ENCODE measurements at regions not wholly inside any gene's neighbourhood (a gene's known extent, or its start where the extent isn't known, plus 50 kb on each side); places are given as distances from the start of the nearest gene placed in this dataset.

DNA sequence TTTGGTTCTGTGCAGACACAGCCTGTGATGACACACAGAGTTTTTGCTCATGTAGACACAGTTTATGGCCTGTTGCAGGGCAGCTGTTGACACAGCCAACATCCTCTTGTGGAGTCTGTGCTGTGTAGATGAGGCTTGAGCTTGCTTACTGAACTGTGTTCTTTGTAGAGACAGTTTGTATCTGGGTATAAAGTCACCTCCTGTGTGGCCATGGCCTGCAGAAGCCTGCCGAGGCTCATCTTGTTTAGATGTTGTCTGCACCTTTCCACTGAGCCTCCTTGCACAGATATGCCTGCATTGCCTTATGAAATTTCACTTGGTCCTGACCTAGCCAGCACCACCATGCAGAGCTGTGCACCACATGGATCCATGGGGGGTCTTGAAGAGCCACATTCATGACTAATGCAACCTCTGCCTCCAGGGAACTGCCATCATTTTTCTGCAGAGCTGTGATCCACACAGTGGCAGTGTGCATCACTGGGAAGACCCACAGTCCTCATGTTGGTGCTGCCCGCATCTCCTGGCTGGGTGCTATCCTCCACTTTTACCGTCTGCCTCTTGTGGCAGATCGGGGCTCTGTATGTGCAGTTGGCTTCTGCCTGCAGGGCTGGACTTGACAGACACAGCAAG is 198.0 kb upstream of the MAMLD1 start:
- DNase-seq (ENCODE audit: low read depth in 2 of 2): no peak

DNA sequence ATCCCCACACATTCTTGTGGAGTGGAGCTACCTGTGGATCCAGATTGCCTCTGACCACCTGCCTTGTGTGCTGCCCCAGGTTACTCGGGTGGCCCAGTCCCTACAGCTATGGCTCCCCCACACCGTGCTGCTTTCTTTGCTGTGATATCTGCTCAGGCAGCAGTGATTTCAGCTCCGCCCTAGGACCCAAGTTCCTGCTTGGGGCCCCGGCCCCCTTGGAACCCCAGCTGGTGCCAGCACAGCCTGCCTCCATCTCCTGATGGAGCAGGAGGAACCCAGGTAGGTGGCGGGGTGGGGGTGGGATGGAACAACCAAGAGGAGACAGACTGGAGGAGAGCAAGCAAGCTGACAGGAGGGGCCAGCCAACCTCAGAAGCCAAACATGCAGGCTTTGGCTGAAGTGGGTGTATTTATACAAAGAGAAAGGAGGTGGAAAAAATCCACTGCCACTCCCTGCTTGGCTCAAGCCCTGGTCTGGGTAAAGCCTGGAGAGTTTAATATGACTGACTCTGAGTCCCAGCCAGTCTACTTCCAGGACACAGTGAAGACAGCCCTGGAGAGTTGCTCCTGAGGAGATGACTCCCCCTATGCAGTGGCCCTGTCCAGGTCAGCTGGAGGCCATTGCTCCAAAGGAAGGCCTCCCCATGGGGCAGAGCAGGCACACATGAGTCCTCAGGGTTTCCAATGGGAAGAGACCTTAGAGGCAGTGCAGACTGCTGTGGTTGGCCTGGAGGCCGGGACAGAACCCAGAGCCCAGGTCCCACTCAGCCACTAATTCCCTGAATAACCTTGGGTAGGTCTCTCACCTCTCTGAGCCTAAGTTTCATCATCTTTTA is 197.1 kb upstream of the MAMLD1 start:
- no peak for DNase-seq (ENCODE audit: low read depth in 2 of 2)

DNA sequence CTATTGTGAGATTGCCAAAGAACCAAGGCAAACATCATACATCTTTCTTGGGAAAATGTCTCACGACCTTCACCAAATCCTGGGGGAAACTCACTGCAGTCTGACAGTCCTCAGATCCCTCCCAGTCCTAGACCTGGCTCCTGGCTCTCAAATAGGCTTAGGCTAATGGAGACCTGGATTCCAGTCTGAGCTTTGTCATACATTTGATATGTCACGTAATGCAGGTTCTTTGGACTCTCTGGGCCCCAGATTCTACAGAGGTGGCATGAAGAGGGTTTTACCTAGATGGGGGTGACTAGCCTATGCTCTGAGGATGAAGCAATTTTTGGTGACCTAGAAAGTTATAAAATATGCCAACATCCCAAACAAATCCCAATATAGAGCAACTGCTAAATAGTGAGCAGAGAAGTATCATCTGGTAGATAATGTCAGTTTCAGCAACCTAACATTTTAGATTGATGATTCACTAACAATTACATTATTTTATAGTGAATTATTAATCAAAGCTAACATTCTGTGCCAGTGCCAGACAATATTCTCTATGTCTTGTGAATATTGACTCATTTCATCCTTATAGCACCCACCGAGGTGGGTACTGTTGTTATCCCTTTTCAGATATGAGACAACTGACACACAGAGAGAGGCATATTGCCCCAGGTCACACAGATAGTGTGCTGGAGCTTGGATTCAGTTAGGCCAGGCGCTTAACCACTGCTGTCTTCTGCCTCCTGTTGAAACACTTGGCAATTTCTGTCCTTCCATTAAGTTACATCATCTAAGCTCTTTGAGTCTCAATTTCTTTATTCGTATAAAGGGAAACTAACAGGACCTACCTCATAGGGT is 195.4 kb upstream of the MAMLD1 start:
- DNase-seq (ENCODE audit: low read depth in 2 of 2): no peak

DNA sequence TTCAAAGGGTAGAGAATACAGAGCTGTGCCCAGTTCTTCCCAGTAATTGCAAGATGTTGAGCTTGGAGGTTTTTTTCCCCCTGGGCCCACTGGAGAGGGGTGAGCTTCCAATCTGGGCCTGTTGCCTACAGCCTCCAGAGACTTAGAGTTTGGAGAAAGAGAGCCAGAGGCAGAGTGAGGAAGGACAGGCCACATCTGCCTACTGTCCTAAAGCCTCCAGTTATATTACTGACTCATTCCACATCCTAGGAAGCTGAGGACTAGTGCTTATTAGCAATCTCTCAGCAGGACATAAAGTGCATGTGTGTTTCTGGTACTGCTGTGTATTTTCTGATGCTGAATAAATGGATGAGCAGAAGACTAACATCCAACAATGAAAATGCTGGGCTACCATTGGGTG is 181.0 kb upstream of the MAMLD1 start:
- DNase-seq (ENCODE audit: low read depth in 2 of 2): no peak

DNA sequence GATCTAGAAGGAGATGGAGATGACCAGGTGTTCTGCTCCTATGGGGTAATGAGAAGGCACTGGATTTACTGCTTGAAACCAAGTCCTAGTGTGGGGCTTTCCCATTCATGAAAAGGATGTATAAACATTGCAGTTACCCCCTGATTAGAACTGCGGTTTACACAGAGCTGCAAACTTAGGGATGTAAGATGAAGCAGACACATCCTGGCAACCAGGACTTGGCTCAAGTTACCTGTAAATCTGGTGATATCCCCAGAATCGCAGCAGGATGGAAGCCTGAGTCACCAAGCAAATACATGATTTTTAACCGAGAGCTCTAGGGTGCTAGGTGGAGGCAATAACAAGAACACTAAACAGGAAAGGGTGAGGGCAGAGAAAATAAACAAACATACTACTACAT is 178.6 kb upstream of the MAMLD1 start:
- no peak for DNase-seq (ENCODE audit: low read depth in 2 of 2)

DNA sequence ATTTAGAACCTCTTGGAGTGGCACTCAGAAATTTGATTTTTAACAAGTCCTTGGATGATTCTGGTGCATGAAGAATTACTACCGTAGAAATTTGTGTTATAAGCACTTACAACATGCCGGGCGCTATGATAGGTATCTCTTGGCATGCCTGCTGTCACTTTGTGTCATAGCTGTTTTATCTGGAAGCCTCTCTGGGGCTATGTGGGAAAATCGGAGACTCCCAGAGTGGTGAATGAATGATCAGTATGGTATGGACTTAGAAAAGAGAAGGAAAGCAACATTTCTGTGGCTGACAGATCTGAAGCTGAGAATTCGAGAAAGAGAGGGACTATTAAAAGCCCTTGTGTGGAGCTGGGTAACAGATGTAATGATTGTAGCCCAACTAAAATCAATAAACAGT is 177.4 kb upstream of the MAMLD1 start:
- no peak for DNase-seq (ENCODE audit: low read depth in 2 of 2)

DNA sequence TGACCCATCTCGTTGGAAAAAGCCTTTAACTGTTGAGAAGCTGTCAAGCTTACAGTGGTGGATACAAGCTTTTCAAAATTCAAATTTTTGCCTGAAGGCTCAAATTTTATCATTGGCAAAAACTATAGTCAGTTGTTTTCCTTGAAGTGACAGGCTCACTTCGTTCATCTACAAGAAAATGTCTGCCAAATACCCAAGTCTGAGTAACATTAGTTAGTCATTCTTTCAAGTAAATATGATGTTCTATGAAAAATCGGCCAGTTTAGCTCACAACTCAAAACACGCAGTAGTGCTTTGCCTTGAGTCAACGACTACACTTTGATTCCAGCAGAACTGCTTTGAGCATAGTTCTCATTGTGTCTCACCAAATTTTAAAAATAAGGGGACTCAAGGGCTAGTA is 170.3 kb upstream of the MAMLD1 start:
- DNase-seq (ENCODE audit: low read depth in 2 of 2): no peak

DNA sequence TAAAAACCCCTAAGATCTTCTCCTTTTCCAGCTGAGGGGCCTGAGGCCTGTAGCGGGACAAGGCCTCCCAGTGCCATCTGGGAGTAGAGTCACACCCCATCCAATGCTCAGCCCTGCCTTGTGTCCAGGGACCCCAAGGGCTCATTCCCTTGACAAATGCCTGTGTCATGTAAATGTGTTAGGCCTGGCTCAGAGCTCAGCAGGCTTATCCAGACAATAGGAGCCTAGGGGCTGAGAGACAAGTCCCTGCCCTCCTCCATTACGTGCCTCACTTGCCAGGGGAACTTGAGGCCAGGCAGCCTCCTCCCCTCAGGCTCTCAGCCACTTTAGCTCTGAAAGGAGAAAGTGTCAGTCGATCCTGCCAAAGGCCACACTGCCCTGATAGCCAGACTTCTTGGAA is 166.8 kb upstream of the MAMLD1 start:
- DNase-seq (ENCODE audit: low read depth in 2 of 2): no peak

DNA sequence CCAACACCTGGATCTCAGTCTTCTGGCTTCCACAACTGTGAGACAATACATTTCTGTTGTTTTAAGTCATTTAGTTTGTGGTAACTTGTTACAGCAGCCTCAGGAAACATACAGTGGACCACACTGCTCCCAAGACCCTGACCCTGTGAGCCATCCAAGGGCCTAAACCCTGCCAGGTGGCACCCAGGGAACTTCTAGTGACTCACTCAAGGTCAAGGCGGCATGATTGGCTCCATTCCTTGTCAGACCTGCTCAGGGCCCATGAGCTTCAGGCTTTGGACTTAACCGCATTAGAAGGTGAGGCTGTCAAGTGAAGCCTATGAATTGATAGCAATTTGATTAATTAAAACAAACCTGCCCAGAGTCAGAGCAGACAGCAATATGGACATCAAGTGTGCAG is 165.7 kb upstream of the MAMLD1 start:
- DNase-seq (ENCODE audit: low read depth in 2 of 2): no peak

DNA sequence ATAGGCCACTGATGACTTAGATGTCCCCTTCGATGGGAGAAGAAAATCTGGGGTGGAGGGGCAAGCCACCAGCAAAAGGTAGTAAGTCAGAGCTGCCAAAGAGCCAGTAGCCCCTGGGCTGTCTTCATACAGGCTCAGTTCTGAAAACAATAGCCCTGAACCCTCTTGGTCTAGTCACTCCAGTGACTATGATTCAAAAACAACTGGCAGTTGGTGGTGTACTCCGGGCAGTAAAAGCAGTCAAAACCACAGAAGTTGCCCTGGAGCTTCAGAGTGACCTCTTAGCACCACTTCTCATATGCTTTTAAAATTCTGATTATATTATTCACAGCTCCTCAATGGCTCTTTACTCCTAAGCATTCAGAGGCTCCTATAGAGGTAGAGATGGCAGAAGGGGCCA is 164.3 kb upstream of the MAMLD1 start:
- DNase-seq (ENCODE audit: low read depth in 2 of 2): no peak

DNA sequence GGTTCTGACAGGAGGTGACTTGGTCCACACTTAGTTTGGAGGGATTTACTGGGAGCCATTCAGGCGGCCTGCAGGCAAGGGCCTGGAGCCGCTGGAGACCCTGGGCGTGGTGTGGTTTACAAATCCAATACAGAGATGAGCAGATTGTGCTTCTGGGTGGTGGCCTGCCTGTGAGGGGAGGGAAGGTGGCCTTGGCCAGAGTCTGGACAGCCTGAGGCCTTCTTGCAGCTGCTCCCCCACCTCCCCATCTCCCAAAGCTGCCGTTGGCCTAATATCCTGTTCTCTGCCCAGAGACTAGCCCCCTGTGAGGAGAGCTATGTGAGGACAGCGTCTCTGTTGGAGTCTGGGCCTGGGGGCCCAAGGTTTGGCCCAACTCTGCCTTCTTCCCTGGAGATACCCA is 163.9 kb upstream of the MAMLD1 start:
- DNase-seq (ENCODE audit: low read depth in 2 of 2): no peak

DNA sequence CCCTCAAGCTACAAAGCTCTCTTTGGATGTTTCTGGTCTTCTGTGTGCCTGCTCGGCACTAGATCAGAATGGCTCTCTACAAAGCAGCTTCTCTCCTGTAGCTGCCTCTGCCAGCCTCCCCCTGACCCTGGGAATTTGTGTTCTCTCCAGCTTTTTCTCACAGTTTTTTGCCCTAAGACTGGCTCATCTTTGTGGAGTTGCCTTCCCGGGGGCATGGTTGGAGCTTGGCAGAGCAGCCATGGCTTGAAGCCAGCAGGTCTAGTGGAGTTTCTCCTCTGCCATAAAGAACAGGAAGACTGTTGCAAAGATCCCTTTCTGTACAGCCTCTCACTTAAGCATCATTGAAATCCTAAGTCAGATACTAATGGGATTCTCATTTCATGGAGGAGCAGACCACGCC is 163.3 kb upstream of the MAMLD1 start:
- DNase-seq (ENCODE audit: low read depth in 2 of 2): no peak

DNA sequence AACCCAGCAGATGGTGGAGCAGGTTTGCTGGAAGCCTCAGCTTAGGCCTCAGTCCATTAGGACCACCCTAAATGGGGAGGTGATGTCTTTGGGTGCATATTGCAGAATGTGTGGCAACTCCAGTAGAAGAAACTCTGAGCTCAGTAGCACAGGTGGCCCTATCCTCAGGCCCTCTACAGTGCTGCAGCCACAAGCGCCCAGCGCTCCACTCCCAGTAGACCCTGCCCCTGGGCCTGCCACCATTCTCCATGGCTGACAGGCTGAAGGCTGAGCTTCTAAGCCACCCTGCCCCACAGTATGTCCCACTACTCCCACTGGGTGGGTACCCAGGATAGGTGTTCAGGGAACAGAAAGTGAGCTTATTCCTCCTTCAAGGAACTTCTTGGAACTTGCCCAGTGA is 162.8 kb upstream of the MAMLD1 start:
- DNase-seq (ENCODE audit: low read depth in 2 of 2): no peak

DNA sequence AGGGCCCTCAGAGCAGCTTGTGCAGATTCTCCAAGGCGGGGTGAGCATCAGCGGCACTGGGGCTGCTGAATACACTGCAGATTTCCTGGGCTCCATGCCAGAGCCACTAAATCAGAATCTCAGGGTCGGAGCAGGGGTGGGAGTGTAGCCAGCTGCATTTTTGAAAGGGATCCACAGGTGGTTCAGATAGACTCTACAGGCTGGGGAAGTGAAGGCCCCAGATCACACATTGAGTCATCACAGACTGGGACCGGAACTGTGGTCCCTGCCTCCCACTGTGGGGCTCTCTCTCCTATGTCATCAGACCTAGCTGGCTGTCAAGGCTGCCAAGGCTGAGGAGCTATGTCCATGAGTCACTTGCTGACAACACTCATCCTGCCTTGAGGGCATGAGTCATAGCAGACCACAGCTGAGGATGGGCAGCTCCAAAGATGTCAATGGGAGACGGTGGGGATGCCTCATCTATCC is 162.3 kb upstream of the MAMLD1 start:
- peak; percentile 23 to 50 for DNase-seq (ENCODE audit: low read depth in 2 of 2)

DNA sequence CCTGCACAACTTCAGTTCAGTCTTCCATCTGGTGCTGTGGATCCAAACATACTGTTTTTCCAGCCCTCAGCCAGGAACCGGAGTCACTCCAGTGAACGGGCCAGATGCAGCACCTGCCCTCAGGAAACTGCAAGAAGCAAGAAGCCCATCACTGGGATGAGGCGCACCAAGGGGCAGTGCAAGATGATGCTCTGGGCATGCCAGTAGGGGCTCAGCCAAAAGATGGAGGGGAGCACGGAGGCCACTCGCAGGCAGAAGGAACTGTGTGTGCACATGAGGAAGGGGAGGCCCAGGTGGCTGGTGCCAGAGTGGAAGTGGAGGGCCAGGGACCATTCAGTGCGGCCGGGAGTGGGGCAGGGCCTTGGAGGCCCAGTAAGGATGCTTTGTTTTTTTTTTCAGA is 161.7 kb upstream of the MAMLD1 start:
- DNase-seq (ENCODE audit: low read depth in 2 of 2): no peak

DNA sequence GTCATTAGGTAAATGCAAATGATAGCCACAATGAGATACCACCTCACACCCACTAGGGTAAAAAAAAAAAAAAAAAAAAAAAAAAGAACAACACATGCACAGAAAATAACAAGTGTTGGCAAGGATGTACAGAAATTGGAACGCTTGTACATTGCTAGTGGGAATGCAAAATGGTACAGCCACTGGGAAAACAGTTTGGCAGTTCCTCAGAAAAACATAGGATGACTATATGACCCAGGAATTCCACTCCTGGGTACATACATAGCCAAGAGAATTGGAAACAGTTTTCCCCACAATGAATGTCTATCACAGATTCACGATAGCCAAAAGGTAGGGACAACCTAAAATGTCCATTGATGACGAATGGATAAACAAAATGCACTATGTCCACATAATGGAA is 161.3 kb upstream of the MAMLD1 start:
- no peak for DNase-seq (ENCODE audit: low read depth in 2 of 2)

DNA sequence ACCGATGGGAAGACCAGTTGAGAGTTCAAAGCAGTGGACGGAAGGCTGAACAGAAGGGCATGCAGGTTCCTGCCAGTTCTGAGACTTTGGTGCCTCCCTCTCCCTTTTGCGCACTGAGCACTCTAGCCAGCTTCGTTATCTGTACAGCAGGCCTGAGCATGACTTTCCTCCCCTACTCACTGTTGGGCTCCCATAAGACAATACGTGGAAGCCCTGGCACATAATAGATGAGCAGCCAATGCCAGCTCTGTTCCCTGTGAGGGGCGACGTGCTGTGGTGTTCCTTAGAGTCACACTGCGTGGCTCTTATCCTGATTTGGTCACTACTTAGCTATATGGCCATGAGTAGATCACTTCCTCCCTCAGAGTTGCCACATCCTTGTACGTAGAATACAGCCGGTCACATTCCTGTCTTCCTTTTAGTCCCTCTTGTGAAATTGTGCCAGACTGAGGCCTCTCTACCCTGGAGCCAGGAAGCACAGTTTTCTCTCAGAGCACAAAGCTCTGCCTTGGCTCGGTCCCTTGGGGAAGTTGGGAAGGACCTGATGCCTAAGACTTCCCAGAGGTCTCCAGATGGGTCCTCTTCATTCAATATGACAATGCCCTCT is 160.4 kb upstream of the MAMLD1 start:
- DNase-seq (ENCODE audit: low read depth in 2 of 2): no peak

DNA sequence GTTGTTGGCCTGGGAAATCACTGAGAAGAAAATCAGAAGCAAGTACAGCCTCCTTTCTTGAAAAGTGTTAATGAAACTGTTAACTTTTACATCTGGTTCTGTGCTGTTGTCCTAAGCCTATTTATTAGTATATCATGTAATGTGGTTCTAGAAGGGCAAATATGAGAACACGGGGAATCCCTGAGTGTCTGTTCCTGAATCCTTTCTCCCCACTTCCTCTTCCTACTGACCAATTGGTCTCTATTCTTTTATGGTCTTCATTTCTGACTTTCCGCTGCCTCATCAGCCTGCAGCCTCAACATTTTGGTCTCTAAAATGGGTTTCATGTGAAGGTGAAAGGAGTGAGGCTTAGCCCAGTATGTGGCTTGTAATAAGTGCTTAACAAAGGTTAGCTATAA is 159.9 kb upstream of the MAMLD1 start:
- no peak for DNase-seq (ENCODE audit: low read depth in 2 of 2)

DNA sequence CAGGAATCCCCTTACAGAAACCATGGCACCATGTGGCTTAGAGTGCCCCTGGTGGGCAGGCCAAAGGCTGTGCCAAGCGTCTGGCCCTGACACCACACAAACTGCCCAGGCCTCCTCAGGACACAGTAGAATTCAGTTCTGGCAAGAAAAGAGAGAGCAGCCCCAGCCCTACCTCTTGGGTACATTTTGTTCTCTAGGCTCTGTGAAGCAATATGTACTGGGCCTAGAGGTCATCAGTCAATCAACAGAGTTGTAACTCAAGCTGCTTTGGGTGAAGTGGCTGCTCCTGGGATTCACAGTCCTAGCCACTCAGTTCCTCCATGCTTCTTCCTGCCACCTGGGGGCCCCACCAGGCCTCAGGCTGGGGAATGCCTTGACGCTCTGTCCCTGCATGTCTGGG is 158.1 kb upstream of the MAMLD1 start:
- no peak for DNase-seq (ENCODE audit: low read depth in 2 of 2)

DNA sequence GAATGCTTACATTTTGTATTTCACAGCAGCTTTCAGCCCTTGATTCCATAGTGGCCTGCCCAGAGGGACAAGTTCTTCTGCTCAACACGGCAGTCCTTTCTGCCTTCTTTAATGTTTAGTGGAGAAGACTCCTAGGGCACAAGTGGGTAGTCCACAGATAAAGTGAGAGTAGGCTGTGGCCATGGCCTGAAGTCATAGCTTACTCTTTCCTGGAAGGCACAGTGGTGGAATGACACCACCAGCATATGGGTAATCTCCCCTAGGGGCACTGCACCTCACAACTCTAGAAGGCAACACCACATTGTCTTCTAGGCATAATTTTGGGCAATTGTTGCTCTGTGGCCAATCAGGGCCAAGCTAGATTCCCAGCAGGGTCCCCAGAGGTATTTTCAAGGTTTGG is 155.4 kb upstream of the MAMLD1 start:
- DNase-seq (ENCODE audit: low read depth in 2 of 2): no peak

DNA sequence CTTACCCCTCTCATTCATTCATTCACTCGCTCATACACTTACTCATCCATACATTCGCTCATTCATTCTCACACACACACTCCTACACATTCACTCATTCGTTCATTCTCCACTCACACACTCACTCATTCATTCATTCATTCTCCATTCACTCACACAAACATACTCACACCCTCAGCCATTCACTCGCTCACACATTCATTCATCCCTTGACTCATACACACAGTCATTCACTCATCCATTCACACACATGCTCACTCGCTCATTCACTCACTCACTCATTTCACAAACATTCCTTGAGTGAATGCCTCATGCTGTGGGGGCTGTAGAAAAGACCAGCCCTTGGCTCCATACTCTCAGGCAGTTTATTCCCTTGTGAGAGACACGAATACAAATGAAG is 151.1 kb upstream of the MAMLD1 start:
- DNase-seq (ENCODE audit: low read depth in 2 of 2): no peak

All from stimulated activated CD4-positive, alpha-beta T cell treated with anti-CD3 and anti-CD28 coated beads, Interleukin-4, amount 100 ng/mL, for 48 hours (primary cell).